ENCODE measurements at regions not wholly inside any gene's neighbourhood (a gene's known extent, or its start where the extent isn't known, plus 50 kb on each side); places are given as distances from the start of the nearest gene placed in this dataset.

GRCh38 chr13:83943530-83944279, 61.4 kb upstream of the SLITRK1 start:
- TF ChIP-seq, protein P1, sequence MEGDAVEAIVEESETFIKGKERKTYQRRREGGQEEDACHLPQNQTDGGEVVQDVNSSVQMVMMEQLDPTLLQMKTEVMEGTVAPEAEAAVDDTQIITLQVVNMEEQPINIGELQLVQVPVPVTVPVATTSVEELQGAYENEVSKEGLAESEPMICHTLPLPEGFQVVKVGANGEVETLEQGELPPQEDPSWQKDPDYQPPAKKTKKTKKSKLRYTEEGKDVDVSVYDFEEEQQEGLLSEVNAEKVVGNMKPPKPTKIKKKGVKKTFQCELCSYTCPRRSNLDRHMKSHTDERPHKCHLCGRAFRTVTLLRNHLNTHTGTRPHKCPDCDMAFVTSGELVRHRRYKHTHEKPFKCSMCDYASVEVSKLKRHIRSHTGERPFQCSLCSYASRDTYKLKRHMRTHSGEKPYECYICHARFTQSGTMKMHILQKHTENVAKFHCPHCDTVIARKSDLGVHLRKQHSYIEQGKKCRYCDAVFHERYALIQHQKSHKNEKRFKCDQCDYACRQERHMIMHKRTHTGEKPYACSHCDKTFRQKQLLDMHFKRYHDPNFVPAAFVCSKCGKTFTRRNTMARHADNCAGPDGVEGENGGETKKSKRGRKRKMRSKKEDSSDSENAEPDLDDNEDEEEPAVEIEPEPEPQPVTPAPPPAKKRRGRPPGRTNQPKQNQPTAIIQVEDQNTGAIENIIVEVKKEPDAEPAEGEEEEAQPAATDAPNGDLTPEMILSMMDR (IDR thresholded peaks at IDR 0.05; ENCODE audit: insufficient read depth, low read depth, low read length), result no peak
- no peak for TF ChIP-seq EZH2 (IDR thresholded peaks at IDR 0.05; ENCODE audit: insufficient read depth, low read length)

Measured in astrocyte (in vitro differentiated cells and primary cell).